Keratinocyte (primary cell): ENCODE measurements at regions not wholly inside any gene's neighbourhood (a gene's known extent, or its start where the extent isn't known, plus 50 kb on each side); places are given as distances from the start of the nearest gene placed in this dataset.

Experiments
- CTCF ChIP-seq, 3 experiments: IDR thresholded peaks in 1 of 3; conservative IDR thresholded peaks in 1 of 3; optimal IDR thresholded peaks in 1 of 3; 2 replicates in 2 of 3; 3 replicates in 1 of 3; pipeline versions ENCODE3 to v1.5.1; 2011; ENCODE audit warnings: low read length in 3 of 3, mild to moderate bottlenecking in 3 of 3, moderate library complexity in 2 of 3, control low read depth in 1 of 3, inconsistent platforms in 1 of 3; ENCODE audit not compliant: insufficient read depth in 2 of 3; ENCODE audit errors: extremely low read depth in 1 of 3
- EZH2 ChIP-seq: IDR thresholded peaks from one replicate; pipeline ENCODE4 v1.6.1; 2012; ENCODE audit warnings: inconsistent platforms, mild to moderate bottlenecking, low read length, moderate library complexity

DNA sequence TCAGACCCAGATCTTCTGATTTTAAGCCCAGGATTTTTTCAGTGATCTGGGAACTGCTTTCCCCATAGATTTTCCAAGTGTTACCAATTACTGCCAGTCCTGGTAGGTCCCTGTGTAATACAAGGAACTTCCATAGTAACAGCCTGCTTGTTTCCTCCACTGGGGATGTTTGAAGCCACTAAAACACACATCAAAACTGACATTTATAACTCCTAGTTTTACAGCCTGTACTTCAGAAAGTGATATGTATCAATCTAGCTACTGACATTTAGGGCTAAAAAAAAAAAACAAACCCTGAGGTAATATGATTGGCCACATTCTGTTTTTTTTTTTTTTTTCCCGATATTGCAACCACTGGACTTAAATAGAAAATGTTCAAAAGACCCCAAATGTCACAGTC, 166.9 kb upstream of the SP4 start:
- TF ChIP-seq CTCF (optimal IDR thresholded peaks at IDR 0.05 in 1 of 3, IDR thresholded peaks at IDR 0.05 in 1 of 3, conservative IDR thresholded peaks at IDR 0.05 in 1 of 3; ENCODE audit: extremely low read depth in 1 of 3, insufficient read depth in 2 of 3, low read length in 3 of 3) (no peak), EZH2 (no peak)
